Liver (tissue), 3 donors: ENCODE measurements at regions not wholly inside any gene's neighbourhood (a gene's known extent, or its start where the extent isn't known, plus 50 kb on each side); places are given as distances from the start of the nearest gene placed in this dataset.

Experiments
- GABPA ChIP-seq, 2 donors: IDR thresholded peaks in 1 of 2; conservative IDR thresholded peaks in 1 of 2; 2 replicates each; pipeline ENCODE4 v1.6.1; 2016; ENCODE audit warnings: antibody characterized with exemption in 2 of 2, mild to moderate bottlenecking in 1 of 2, moderate library complexity in 1 of 2
- HNF4G ChIP-seq: IDR thresholded peaks from 2 replicates; pipeline ENCODE4 v1.6.1; 2016; ENCODE audit warnings: antibody characterized with exemption
- JUND ChIP-seq, 2 donors: IDR thresholded peaks; 2 replicates each; pipeline ENCODE4 v1.6.1; 2016; ENCODE audit warnings: antibody characterized with exemption in 2 of 2
- RAD21 ChIP-seq, 2 donors: IDR thresholded peaks; 2 replicates each; pipeline ENCODE4 v1.6.1; 2016; ENCODE audit warnings: antibody characterized with exemption in 2 of 2, mild to moderate bottlenecking in 2 of 2
- RXRA ChIP-seq, 2 donors: IDR thresholded peaks; 2 replicates each; pipeline ENCODE4 v1.6.1; 2017 to 2018; ENCODE audit warnings: antibody characterized with exemption in 2 of 2, mild to moderate bottlenecking in 1 of 2
- SP1 ChIP-seq: IDR thresholded peaks from 2 replicates; pipeline ENCODE4 v1.6.1; 2018; ENCODE audit warnings: antibody characterized with exemption, mild to moderate bottlenecking
- TAF1 ChIP-seq: conservative IDR thresholded peaks from 2 replicates; pipeline ENCODE4 v1.6.1; 2016; ENCODE audit warnings: antibody characterized with exemption, mild to moderate bottlenecking
- YY1 ChIP-seq: IDR thresholded peaks from 2 replicates; pipeline ENCODE4 v1.6.1; 2016; ENCODE audit warnings: antibody characterized with exemption, mild to moderate bottlenecking
- TF ChIP-seq, protein P1 (sequence below): fragments of 150-350 bp; IDR thresholded peaks from 2 replicates; pipeline ENCODE4 v1.5.1; 2017; ENCODE audit warnings: improper control_type of control experiment, low read depth, low read length; ENCODE audit not compliant: missing input control
- TF ChIP-seq, protein P2 (sequence below): IDR thresholded peaks from 2 replicates; pipeline ENCODE4 v1.6.1; 2016; ENCODE audit warnings: antibody characterized with exemption
- TF ChIP-seq, protein P3 (sequence below): IDR thresholded peaks from 2 replicates; pipeline ENCODE4 v1.6.1; 2016; ENCODE audit warnings: antibody characterized with exemption
- TF ChIP-seq, protein P4 (sequence below): IDR thresholded peaks from 2 replicates; pipeline ENCODE4 v1.6.1; 2016; ENCODE audit warnings: antibody characterized with exemption
- donor health status: healthy.
- donor health status: healthy.

DNA sequence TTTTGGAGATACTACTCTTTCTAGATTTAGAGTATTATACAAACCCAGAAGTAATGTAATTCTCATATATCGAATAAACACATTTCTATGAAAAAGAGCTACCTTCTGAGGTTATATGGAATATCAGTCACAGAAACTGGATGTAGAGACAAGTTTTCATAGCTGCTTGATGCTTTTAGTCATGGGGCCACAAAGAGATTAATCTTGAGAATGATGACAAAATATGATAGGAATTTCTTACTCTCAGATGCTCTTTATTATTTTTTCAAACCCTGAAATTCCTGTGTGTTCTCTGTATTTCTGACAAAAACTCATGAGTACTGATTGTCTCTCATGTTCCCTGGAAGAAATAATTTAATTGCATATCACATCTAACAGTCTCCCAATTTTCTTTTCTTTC, 662.5 kb downstream of the RAPGEF2 start:
- TF ChIP-seq, protein P1, sequence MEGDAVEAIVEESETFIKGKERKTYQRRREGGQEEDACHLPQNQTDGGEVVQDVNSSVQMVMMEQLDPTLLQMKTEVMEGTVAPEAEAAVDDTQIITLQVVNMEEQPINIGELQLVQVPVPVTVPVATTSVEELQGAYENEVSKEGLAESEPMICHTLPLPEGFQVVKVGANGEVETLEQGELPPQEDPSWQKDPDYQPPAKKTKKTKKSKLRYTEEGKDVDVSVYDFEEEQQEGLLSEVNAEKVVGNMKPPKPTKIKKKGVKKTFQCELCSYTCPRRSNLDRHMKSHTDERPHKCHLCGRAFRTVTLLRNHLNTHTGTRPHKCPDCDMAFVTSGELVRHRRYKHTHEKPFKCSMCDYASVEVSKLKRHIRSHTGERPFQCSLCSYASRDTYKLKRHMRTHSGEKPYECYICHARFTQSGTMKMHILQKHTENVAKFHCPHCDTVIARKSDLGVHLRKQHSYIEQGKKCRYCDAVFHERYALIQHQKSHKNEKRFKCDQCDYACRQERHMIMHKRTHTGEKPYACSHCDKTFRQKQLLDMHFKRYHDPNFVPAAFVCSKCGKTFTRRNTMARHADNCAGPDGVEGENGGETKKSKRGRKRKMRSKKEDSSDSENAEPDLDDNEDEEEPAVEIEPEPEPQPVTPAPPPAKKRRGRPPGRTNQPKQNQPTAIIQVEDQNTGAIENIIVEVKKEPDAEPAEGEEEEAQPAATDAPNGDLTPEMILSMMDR = no peak
- TF ChIP-seq, protein P2, sequence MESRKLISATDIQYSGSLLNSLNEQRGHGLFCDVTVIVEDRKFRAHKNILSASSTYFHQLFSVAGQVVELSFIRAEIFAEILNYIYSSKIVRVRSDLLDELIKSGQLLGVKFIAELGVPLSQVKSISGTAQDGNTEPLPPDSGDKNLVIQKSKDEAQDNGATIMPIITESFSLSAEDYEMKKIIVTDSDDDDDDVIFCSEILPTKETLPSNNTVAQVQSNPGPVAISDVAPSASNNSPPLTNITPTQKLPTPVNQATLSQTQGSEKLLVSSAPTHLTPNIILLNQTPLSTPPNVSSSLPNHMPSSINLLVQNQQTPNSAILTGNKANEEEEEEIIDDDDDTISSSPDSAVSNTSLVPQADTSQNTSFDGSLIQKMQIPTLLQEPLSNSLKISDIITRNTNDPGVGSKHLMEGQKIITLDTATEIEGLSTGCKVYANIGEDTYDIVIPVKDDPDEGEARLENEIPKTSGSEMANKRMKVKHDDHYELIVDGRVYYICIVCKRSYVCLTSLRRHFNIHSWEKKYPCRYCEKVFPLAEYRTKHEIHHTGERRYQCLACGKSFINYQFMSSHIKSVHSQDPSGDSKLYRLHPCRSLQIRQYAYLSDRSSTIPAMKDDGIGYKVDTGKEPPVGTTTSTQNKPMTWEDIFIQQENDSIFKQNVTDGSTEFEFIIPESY = no peak
- TF ChIP-seq HNF4G (no peak), GABPA (IDR thresholded peaks at IDR 0.05 in 1 of 2, conservative IDR thresholded peaks at IDR 0.05 in 1 of 2) (no peak), SP1 (no peak), TAF1 (no peak), JUND (IDR thresholded peaks at IDR 0.05) (no peak), YY1 (no peak), RXRA (IDR thresholded peaks at IDR 0.05) (no peak), RAD21 (IDR thresholded peaks at IDR 0.05) (no peak)
- TF ChIP-seq, protein P3, sequence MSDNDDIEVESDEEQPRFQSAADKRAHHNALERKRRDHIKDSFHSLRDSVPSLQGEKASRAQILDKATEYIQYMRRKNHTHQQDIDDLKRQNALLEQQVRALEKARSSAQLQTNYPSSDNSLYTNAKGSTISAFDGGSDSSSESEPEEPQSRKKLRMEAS = no peak
- TF ChIP-seq, protein P4, sequence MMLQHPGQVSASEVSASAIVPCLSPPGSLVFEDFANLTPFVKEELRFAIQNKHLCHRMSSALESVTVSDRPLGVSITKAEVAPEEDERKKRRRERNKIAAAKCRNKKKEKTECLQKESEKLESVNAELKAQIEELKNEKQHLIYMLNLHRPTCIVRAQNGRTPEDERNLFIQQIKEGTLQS = no peak
